ENCODE measurements at regions not wholly inside any gene's neighbourhood (a gene's known extent, or its start where the extent isn't known, plus 50 kb on each side); places are given as distances from the start of the nearest gene placed in this dataset.
A peak's percentile ranks its signal among the peaks of the same experiment; 100 is the strongest.

- DNase-seq = no peak
Observed at GRCh38 chrX:95029571-95029970, 1355.6 kb downstream of the FAM133A start.

GRCh38 chrX:95040104-95040503, 1366.1 kb downstream of the FAM133A start:
- no peak for DNase-seq

- no peak for DNase-seq
Observed at GRCh38 chrX:95044331-95044730, 1370.3 kb downstream of the FAM133A start.

- DNase-seq = no peak
Observed at GRCh38 chrX:95055991-95056390, 1382.0 kb downstream of the FAM133A start.

- no peak for DNase-seq
Observed at GRCh38 chrX:95056901-95057300, 1382.9 kb downstream of the FAM133A start.

GRCh38 chrX:95057341-95057740, 1383.3 kb downstream of the FAM133A start:
- DNase-seq = no peak

GRCh38 chrX:95058815-95059214, 1384.8 kb downstream of the FAM133A start:
- no peak for DNase-seq

- DNase-seq = no peak
Observed at GRCh38 chrX:95059909-95060308, 1385.9 kb downstream of the FAM133A start.

GRCh38 chrX:95063554-95063953, 1389.5 kb downstream of the FAM133A start:
- no peak for DNase-seq

GRCh38 chrX:95065151-95065550, 1391.1 kb downstream of the FAM133A start:
- no peak for DNase-seq

- no peak for DNase-seq
Observed at GRCh38 chrX:95071052-95071451, 1397.0 kb downstream of the FAM133A start.

GRCh38 chrX:95071621-95072020, 1397.6 kb downstream of the FAM133A start:
- no peak for DNase-seq

GRCh38 chrX:95076449-95076848, 1402.4 kb downstream of the FAM133A start:
- peak; percentile 2 for DNase-seq

GRCh38 chrX:95101851-95102390, 1427.9 kb downstream of the FAM133A start:
- DNase-seq = no peak

- DNase-seq = no peak
Observed at GRCh38 chrX:95117556-95117955, 1443.5 kb downstream of the FAM133A start.

- DNase-seq = no peak
Observed at GRCh38 chrX:95145848-95146490, 1472.0 kb downstream of the FAM133A start.

GRCh38 chrX:95152810-95153209, 1478.8 kb downstream of the FAM133A start:
- DNase-seq = no peak

- no peak for DNase-seq
Observed at GRCh38 chrX:95156566-95156965, 1482.6 kb downstream of the FAM133A start.
